WTC11 (cell line): ENCODE measurements at regions not wholly inside any gene's neighbourhood (a gene's known extent, or its start where the extent isn't known, plus 50 kb on each side); places are given as distances from the start of the nearest gene placed in this dataset.

Experiments used
- ATAC-seq: fragments of 200-7000 bp; cut with Tn5 transposase; 2 replicates; pipeline ENCODE4 v1.10.0; 2021; ENCODE audit warnings: mild to moderate bottlenecking, moderate library complexity
- CTCF ChIA-PET: fragments of 300-600 bp; sonication (Branson Sonifier 250); formaldehyde crosslinking; loops from one replicate; lab custom pipeline; 2021; ENCODE audit warnings: antibody characterized with exemption; lab: Charles Lee
- POLR2A ChIA-PET: fragments of 350-600 bp; sonication (Branson Sonifier 250); formaldehyde crosslinking; loops from one replicate; lab custom pipeline; 2021; ENCODE audit warnings: antibody characterized with exemption; lab: Charles Lee
- DNase-seq: peaks from one replicate; pipeline ENCODE4 v3.0.0; 2021; ENCODE audit warnings: low spot score
- H3K27ac Mint-ChIP-seq: 2 replicates; pipeline ENCODE4 v1.8.0; 2021; ENCODE audit warnings: mixed read lengths
- H3K27me3 Mint-ChIP-seq: 2 replicates; pipeline ENCODE4 v1.8.0; 2021; ENCODE audit warnings: low read depth, mild to moderate bottlenecking, moderate library complexity, mixed read lengths
- H3K36me3 Mint-ChIP-seq: 2 replicates; pipeline ENCODE4 v1.8.0; 2021; ENCODE audit warnings: mixed read lengths
- H3K4me1 Mint-ChIP-seq: 2 replicates; pipeline ENCODE4 v1.8.0; 2022; ENCODE audit warnings: mixed read lengths
- H3K4me3 Mint-ChIP-seq: 2 replicates; pipeline ENCODE4 v1.8.0; 2021; ENCODE audit warnings: mild to moderate bottlenecking, moderate library complexity, mixed read lengths
- H3K9me3 Mint-ChIP-seq: 2 replicates; pipeline ENCODE4 v1.8.0; 2021; ENCODE audit warnings: mixed read lengths
- E2F5 ChIP-seq: sonication (generic); formaldehyde crosslinking; IDR thresholded peaks from 2 replicates; pipeline ENCODE4 v1.8.1; 2022; ENCODE audit warnings: mild to moderate bottlenecking, moderate library complexity, missing genetic modification reagents
- EMX1 ChIP-seq: fragments of 250-450 bp; sonication (Bioruptor Pico); IDR thresholded peaks from 2 replicates; pipeline ENCODE4 v1.8.0; 2021; ENCODE audit warnings: mild to moderate bottlenecking
- ERG ChIP-seq: fragments of 250-450 bp; sonication (Bioruptor Pico); IDR thresholded peaks from 2 replicates; pipeline ENCODE4 v1.8.0; 2021; ENCODE audit warnings: mild to moderate bottlenecking
- FOXK1 ChIP-seq: sonication (generic); formaldehyde crosslinking; IDR thresholded peaks from 2 replicates; pipeline ENCODE4 v1.8.0; 2022; ENCODE audit warnings: mild to moderate bottlenecking, moderate library complexity, missing genetic modification reagents
- FOXP4 ChIP-seq: sonication (generic); formaldehyde crosslinking; IDR thresholded peaks from 2 replicates; pipeline ENCODE4 v1.8.0; 2022; ENCODE audit warnings: mild to moderate bottlenecking, missing genetic modification reagents
- HMGXB4 ChIP-seq: sonication (generic); formaldehyde crosslinking; IDR thresholded peaks from 2 replicates; pipeline ENCODE4 v1.8.1; 2023; ENCODE audit warnings: mild to moderate bottlenecking, moderate library complexity, missing genetic modification reagents
- JAZF1 ChIP-seq: fragments of 250-450 bp; sonication (Bioruptor Pico); IDR thresholded peaks from 2 replicates; pipeline ENCODE4 v1.9.0; 2021; ENCODE audit warnings: moderate library complexity, mild to moderate bottlenecking, inconsistent platforms
- MXD4 ChIP-seq: fragments of 250-450 bp; sonication (Bioruptor Pico); IDR thresholded peaks from 2 replicates; pipeline ENCODE4 v1.8.0; 2021; ENCODE audit warnings: mild to moderate bottlenecking, moderate library complexity, borderline replicate concordance
- PREB ChIP-seq: sonication (generic); formaldehyde crosslinking; IDR thresholded peaks from 2 replicates; pipeline ENCODE4 v1.8.1; 2022; ENCODE audit warnings: mild to moderate bottlenecking, missing genetic modification reagents, moderate library complexity, borderline replicate concordance
- SP1 ChIP-seq: sonication (generic); formaldehyde crosslinking; conservative IDR thresholded peaks from 2 replicates; pipeline ENCODE4 v1.8.1; 2022; ENCODE audit warnings: missing genetic modification reagents
- USF1 ChIP-seq: sonication (generic); formaldehyde crosslinking; IDR thresholded peaks from 2 replicates; pipeline ENCODE4 v1.8.0; 2022; ENCODE audit warnings: mild to moderate bottlenecking, missing genetic modification reagents
- ZNF138 ChIP-seq: sonication (generic); formaldehyde crosslinking; conservative IDR thresholded peaks from 2 replicates; pipeline ENCODE4 v1.8.1; 2022; ENCODE audit warnings: mild to moderate bottlenecking, moderate library complexity, missing genetic modification reagents
- ZNF219 ChIP-seq: sonication (generic); formaldehyde crosslinking; IDR thresholded peaks from 2 replicates; pipeline ENCODE4 v1.8.0; 2023; ENCODE audit warnings: missing genetic modification reagents, mild to moderate bottlenecking, borderline replicate concordance
- ZNF281 ChIP-seq: sonication (generic); formaldehyde crosslinking; IDR thresholded peaks from 2 replicates; pipeline ENCODE4 v1.8.0; 2023; ENCODE audit warnings: mild to moderate bottlenecking, missing genetic modification reagents
- ZNF423 ChIP-seq: fragments of 250-450 bp; sonication (Bioruptor Pico); IDR thresholded peaks from 2 replicates; pipeline ENCODE4 v2.1.2; 2022; ENCODE audit warnings: mild to moderate bottlenecking, moderate library complexity
- ZNF671 ChIP-seq: fragments of 250-450 bp; sonication (Bioruptor Pico); IDR thresholded peaks from 2 replicates; pipeline ENCODE4 v1.8.0; 2021; ENCODE audit warnings: mild to moderate bottlenecking

GRCh38 chr3:159776779-159777178 is 211.9 kb upstream of the IL12A start (continued):
- TF ChIP-seq ZNF281, result no peak
- no peak for TF ChIP-seq ZNF423
- no peak for TF ChIP-seq ZNF219
- TF ChIP-seq FOXK1 (CRISPR knock-in tag), result no peak
- no peak for TF ChIP-seq ERG (CRISPR knock-in tag)
- no peak for TF ChIP-seq E2F5
- TF ChIP-seq JAZF1 (CRISPR knock-in tag), result no peak
- no peak for TF ChIP-seq FOXP4 (CRISPR knock-in tag)

- Mint-ChIP-seq H3K36me3 (no peaks in the 10 kb centered on the region), H3K4me3 (no peak overlapping the region), H3K27ac (no peak overlapping the region), H3K4me1 (peaks cover 19% of the 10 kb centered on the region), H3K27me3 (no peaks in the 10 kb centered on the region), H3K9me3 (no peaks in the 10 kb centered on the region)
- TF ChIP-seq SP1, result no peak
- no peak for TF ChIP-seq USF1 (CRISPR knock-in tag)
- no peak for TF ChIP-seq ZNF671 (CRISPR knock-in tag)
- TF ChIP-seq FOXK1 (CRISPR knock-in tag), result no peak
- TF ChIP-seq HMGXB4 (CRISPR knock-in tag), result no peak
- TF ChIP-seq ZNF138 (CRISPR knock-in tag), result no peak
- TF ChIP-seq MXD4 (CRISPR knock-in tag), result no peak
- no peak for TF ChIP-seq PREB (CRISPR knock-in tag)
- TF ChIP-seq FOXP4 (CRISPR knock-in tag), result no peak
- TF ChIP-seq EMX1 (CRISPR knock-in tag), result no peak
- DNase-seq (no peak), ATAC-seq (no peak)
- POLR2A ChIA-PET, result interaction anchor here (0.7 kb wide), 1 partner anchor 30 kb away, joined by 4 read pairs; no protein-coding TSS in a partner anchor
- CTCF ChIA-PET, result interaction anchor here (1.1 kb wide), 1 partner anchor 25 kb away, joined by 5 read pairs; no protein-coding TSS in a partner anchor
Measured at GRCh38 chr3:159779883-159780282, 208.8 kb upstream of the IL12A start.
